ENCODE measurements at regions not wholly inside any gene's neighbourhood (a gene's known extent, or its start where the extent isn't known, plus 50 kb on each side); places are given as distances from the start of the nearest gene placed in this dataset.

- TF ChIP-seq ZNF830 (tag by site-specific recombination; IDR thresholded peaks at IDR 0.05; ENCODE audit: low read depth) (no peak), ZNF707 (tag by site-specific recombination; IDR thresholded peaks at IDR 0.05) (no peak), ZFP37 (tag by site-specific recombination; IDR thresholded peaks at IDR 0.05) (no peak), ZNF529 (tag by site-specific recombination; IDR thresholded peaks at IDR 0.05; ENCODE audit: insufficient replicate concordance) (no peak), SP3 (tag by site-specific recombination; IDR thresholded peaks at IDR 0.05) (no peak), ZNF146 (tag by site-specific recombination; IDR thresholded peaks at IDR 0.05) (no peak), SETDB1 (IDR thresholded peaks at IDR 0.05; ENCODE audit: insufficient read length, low read length) (no peak), ZBTB11 (tag by site-specific recombination; conservative IDR thresholded peaks at IDR 0.05; ENCODE audit: low read depth) (no peak), EGR2 (tag by site-specific recombination; IDR thresholded peaks at IDR 0.05; ENCODE audit: low read depth) (no peak), ZNF140 (tag by site-specific recombination; IDR thresholded peaks at IDR 0.05) (no peak), ZNF501 (tag by site-specific recombination; IDR thresholded peaks at IDR 0.05) (no peak), ZBTB10 (tag by site-specific recombination; IDR thresholded peaks at IDR 0.05) (no peak), ZNF155 (tag by site-specific recombination; IDR thresholded peaks at IDR 0.05) (no peak)
- TF ChIP-seq, protein P1, sequence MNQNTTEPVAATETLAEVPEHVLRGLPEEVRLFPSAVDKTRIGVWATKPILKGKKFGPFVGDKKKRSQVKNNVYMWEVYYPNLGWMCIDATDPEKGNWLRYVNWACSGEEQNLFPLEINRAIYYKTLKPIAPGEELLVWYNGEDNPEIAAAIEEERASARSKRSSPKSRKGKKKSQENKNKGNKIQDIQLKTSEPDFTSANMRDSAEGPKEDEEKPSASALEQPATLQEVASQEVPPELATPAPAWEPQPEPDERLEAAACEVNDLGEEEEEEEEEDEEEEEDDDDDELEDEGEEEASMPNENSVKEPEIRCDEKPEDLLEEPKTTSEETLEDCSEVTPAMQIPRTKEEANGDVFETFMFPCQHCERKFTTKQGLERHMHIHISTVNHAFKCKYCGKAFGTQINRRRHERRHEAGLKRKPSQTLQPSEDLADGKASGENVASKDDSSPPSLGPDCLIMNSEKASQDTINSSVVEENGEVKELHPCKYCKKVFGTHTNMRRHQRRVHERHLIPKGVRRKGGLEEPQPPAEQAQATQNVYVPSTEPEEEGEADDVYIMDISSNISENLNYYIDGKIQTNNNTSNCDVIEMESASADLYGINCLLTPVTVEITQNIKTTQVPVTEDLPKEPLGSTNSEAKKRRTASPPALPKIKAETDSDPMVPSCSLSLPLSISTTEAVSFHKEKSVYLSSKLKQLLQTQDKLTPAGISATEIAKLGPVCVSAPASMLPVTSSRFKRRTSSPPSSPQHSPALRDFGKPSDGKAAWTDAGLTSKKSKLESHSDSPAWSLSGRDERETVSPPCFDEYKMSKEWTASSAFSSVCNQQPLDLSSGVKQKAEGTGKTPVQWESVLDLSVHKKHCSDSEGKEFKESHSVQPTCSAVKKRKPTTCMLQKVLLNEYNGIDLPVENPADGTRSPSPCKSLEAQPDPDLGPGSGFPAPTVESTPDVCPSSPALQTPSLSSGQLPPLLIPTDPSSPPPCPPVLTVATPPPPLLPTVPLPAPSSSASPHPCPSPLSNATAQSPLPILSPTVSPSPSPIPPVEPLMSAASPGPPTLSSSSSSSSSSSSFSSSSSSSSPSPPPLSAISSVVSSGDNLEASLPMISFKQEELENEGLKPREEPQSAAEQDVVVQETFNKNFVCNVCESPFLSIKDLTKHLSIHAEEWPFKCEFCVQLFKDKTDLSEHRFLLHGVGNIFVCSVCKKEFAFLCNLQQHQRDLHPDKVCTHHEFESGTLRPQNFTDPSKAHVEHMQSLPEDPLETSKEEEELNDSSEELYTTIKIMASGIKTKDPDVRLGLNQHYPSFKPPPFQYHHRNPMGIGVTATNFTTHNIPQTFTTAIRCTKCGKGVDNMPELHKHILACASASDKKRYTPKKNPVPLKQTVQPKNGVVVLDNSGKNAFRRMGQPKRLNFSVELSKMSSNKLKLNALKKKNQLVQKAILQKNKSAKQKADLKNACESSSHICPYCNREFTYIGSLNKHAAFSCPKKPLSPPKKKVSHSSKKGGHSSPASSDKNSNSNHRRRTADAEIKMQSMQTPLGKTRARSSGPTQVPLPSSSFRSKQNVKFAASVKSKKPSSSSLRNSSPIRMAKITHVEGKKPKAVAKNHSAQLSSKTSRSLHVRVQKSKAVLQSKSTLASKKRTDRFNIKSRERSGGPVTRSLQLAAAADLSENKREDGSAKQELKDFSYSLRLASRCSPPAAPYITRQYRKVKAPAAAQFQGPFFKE (tag by site-specific recombination; IDR thresholded peaks at IDR 0.05; ENCODE audit: borderline replicate concordance) = no peak
- Histone ChIP-seq H3K9me3 (ENCODE audit: control insufficient read depth, insufficient read depth, low read depth, low read length) (no peaks in the 10 kb centered on the region), H3K4me1 (ENCODE audit: control insufficient read depth, insufficient read depth, low read length) (no peaks in the 10 kb centered on the region), H3K36me3 (ENCODE audit: control insufficient read depth in 2 of 2, insufficient read depth in 1 of 2, low read length in 2 of 2) (no peaks in the 10 kb centered on the region), H3K4me3 (ENCODE audit: low read depth, low read length) (no peak overlapping the region), H3K27ac (ENCODE audit: extremely low read depth, low read depth, low read length) (no peak overlapping the region)
- ChIA-PET CTCF (no interaction called here), POLR2A (no interaction called here)
Observed at GRCh38 chr3:96059301-96059700, 755.1 kb upstream of the EPHA6 start.

All from HEK293 (cell line).